ENCODE measurements at regions not wholly inside any gene's neighbourhood (a gene's known extent, or its start where the extent isn't known, plus 50 kb on each side); places are given as distances from the start of the nearest gene placed in this dataset.

DNA sequence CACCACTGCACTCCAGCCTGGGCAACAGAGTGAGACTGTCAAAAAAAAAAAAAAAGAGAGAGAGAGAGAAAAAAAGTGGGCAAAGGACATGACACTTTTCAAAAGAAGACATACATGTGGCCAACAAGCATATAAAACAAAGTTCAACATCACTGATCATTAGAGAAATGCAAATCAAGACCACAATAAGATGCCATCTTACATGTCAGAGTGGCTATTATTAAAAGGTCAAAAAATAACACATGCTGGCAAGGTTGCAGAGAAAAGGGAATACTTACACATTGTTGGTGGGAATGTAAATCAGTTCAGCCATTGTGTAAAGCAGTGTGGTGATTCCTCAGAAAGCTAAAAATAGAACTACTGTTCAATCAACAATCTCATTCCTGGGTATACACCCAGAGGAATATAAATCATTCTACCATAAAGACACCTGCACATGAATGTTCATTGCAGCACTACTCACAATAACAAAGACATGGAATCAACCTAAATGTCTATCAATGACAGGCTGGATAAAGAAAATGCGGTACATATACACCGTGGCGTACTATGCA is 94.9 kb upstream of the TRIM2 start:
- DNase-seq: no peak

DNA sequence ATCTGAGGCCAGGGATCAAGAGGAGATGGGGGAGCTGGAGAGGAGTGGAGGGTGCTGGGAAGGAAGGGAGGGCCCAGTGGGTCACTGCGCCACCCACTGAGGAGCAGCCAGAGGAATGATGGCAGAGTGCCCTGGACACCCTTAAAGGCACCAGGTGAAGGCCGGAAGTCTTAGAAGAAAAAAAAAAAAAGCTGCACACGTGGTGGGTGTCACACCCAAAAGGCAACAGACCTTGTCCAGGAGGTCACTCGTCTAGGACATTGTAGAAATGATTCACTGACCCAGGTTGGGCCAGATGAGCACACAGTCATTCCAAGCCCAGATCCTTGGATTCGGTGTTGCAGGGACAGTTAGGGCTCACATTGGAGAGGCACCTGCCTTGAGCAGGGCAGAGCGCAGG is 93.5 kb upstream of the TRIM2 start:
- DNase-seq: no peak

DNA sequence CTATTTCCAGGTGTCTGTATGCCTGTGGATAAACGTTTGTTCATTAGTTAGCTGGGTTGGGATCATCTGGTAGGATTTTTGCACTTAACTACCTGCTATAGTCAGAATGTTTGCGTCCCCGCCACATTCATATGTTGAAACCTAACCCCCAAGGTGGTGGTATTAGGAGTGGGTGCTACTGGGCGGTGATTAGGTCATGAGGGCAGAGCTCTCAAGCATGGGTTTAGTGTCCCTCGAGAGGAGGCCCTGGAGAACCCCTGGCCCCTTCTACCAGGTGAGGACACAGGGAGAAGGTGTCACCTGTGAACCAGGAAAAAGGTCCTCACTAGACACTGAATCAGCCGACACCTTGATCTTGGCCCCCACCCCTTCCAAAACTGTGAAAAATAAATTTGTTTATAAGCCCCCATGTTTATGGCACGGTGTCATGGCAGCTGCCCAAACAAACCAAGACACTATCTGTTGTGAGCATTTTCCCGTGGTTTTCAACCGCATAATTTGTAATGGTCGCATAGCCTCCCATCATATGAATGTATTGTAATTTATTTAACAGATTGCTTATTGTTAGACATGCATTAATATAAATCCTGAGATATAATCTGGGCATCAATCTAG is 92.7 kb upstream of the TRIM2 start:
- no peak for DNase-seq

DNA sequence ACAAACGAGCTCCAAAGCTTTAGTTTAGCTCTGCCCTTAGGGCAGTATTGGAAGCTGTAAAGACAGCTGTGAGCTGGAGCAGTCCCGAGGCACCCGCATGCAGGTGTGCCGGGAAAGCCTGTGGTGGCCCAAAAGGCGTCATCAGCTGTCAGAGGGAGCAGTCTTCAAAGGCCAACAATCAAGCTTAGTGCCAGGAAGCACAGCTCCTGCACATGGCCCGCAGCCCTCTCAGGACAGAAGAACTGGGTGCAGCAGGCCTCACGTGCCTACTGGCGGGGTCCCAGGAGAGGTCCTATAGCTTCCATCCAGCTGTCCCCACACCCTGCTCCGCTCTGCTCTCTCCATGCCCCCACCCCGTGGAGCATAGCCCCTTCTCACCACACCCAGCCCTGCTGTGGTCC is 92.2 kb upstream of the TRIM2 start:
- no peak for DNase-seq

DNA sequence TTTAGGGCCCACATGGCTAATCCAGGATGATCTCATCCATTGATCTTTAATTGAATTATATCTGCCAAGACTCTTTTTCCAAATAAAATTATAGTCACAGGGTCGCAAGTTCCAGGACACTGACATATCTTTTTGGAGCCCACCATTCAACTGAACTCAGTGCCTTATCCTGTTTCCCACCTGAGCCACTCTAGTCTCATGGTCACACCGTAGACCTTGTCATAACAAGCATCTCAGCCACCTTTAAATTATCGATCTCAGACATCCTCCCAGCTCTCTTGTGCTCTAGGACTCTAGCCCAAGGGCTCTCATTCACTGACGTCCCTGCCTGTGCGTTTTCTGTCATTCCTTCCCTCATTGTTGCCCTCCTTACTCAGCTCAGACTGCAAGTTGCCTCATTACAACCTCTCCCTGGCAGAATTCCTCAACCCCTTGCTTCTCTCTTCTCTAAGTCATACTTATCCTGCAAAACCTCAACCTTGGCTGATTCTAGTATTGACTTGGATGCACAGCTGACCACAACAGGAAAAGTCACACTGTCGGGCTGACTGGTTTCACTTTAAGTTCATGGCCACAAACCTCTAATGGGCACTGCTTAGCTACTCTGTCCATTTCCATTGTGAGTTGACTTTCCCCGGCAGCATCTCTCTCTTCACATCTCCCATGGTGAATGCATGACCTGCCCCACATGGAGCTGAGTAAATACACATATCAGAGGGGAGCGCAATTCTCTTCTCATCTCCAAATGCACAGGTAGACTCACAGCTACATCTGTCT is 91.0 kb upstream of the TRIM2 start:
- peak; percentile 56 for DNase-seq

DNA sequence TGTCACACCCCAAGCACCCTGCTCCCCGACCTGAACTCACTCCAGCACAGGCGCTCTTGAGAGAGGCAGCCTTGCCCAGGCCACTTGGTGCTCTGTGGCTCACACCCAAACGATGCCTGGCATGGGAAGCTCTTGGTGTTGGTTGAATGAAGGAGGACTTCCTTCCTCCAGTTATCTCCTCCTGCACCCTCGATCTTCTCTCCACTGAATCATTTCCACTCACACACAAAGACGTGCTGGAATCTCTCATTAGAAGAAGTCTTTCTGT is 90.5 kb upstream of the TRIM2 start:
- no peak for DNase-seq

DNA sequence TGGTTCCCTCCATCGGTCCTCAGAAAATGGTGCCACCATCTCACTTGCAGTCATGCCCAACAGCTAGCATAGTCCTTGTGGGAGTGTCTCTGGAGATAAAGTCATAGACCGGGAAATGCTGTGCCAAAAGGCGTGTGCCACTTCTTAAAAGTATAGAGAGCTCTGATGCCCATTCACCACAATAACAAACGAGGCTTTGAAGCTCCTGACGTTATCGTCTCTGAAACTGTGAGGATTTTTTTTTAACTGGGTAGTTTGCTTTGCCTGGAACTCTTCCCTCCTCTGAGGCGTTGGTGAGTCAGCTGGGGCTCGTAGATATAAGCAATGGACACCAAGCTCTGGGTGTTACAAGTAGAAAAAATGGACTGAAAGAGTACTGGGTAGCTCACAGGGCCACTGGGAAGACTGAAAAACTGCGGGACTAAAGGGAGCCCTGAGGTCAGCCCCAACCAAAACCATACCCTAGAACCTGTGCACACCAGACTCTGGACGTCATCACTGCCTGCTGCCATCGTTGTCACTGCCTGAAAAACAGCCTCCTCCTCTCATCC is 89.4 kb upstream of the TRIM2 start:
- peak; percentile 52 for DNase-seq

DNA sequence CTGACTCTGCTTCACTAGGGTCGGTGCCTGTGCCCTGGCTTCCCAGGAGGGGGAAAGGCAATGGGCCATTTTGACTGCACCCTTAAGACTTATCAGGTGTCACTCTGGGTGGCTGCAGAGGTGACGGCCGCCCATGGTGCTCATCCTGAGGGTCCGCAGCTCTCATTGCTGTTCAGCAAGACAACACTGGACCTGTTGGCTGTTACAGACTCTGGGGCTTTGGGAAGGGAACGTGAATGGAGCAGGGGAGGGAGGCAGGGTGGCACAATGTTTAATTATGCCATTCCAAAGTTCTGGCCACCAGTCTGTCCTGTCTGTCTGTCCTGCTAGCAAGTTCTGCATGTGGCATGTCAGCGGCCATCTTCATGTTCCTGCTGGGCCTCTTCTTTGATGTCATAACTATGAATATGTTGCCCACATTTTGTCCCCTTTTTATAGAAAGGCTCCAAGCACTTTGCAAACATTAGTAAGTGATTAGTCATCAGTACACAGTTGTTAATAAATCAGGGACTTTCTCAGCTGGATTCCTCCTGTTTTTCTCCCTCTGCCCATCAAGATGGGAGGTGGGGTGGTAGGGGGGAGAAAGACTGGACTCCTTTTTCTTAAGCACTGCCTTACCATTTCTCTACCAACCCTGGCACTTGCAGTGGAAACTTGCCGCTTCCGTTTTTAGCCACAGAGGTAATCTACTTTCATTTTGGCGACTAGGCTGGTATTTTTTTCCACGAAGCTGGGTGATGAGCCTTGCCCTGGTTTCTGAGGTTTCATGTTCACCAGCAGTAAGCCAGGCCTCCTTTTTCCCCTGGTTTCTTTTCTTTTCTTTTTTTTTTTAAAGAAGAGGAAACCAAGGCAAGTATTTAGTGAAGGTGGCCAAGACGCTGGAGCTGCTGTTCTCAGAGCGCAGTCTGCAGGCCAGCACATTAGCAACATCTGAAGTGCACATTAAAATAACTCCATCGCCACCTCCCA is 88.6 kb upstream of the TRIM2 start:
- DNase-seq: peak; percentile 80

DNA sequence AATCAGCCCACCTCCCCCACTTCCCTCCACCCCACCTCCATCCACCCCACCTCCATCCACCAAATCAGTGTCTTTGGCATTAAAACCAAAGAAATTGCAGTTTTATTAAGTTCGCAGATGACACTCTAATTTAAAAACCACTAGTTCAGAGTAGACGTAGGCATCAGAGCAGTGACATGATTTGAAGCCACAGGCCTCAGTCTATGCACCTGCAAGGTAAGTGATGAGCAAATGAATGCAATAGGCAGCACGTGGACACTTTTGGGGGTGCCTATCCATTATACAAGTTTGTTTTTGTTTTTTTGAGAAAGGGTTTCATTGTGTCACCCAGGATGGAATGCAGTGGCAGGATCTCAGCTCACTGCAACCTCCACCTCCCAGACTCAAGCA is 88.0 kb upstream of the TRIM2 start:
- no peak for DNase-seq

DNA sequence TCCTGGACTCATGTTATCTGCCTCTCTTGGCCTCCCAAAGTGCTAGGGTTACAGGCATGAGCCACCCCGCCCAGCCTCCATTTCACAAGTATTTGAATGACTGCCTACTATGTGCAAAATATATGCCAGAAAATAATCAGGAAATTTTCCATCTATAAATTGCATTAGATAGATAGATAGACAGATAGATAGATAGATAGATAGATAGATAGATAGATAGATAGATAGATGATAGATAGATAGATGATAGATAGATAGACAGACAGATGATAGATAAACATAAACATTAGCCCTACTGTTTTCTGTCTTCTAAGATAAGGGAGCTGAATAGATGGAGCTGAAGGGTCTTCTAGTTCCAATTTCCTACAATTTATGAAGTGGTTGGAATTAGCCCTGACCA is 87.4 kb upstream of the TRIM2 start:
- DNase-seq: no peak

DNA sequence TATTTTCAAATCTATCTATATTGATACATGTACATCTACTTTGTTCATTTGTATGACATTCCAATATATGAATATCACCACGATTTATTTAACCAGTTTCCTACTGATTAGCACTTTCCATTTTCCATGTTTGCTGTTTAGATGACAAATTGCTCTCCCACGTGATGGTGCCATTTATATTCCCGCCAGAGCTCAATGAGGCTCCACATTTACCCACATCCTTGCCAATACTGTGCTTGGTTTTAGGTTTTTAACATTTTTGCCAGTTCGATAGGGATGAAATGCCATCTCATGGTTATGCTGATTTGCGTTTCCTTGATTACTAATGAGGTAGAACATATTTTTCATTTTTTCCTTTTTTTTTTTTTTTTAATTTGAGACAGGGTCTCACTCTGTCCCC is 86.7 kb upstream of the TRIM2 start:
- DNase-seq: no peak

DNA sequence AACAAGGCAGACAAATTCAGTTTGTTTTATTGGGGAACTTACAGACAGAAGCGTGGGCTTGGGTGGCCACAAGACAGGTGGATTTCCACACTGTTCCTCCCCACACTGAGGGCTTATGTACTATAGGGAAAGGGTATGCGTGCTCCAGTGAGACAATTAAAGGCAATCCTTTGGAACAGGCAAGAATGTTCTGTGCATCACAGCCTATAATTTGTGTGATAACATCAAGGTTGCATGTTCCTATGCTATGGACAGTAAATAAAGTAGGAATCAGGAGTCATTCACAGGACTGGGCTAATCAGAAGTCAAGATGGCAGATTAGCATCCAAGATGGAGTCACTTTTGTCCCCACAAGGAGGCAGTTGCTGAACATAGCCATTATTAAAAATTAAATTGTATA is 84.6 kb upstream of the TRIM2 start:
- DNase-seq: no peak

DNA sequence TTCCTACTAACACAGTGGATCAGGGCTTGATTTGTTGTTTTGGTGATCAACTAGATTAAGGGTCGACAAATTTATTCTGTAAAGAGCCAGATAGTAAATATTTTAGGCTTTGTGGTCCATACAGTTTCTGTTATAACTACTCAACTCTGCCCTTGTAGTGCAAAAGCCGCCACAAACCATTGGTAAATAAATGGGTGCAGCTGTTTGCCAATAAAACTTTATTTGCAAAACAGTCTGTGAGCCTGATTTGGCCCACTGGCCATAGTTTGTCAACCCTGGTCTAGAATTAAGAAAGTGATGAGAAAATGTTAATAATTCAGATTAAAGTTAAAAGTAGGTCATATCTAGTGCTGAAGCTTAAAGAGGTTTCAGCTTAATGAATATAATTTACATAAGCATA is 84.0 kb upstream of the TRIM2 start:
- no peak for DNase-seq

DNA sequence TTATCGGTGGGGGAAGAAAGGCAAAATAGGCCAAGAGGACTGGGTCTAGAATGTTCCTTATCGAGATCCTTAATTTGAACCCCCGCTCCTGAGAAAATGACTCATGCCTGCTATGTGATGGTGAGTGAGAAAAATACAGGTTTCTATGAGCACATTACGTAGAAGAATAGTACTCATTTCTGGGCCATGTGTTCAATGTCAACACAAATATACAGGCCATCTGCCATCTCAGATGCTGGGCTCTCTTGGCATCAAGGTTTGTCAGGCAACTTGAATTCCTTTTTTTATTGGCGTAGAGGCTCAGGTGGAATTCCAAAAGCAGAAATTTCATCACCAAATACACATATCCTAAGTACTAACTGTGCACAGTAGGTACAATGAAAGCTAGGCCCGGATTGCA is 81.4 kb upstream of the TRIM2 start:
- no peak for DNase-seq

DNA sequence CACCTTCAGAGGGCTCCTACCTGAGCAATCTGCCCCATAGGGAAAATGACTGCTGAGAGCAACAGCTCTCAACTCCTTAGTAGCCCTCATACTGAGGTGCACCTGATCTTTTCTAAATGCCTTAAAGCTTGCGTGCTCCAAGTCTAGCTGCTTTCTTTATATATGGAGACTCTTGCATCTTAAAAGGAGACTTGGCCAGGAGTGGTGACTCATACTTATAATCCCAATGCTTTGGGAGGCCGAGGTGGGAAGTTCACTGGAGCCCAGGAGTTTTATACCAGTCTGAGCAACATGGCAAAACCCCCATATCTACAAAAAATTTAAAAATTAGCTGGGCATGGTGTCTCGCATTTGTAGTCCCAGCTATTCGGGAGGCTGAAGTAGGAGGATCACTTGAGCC is 78.1 kb upstream of the TRIM2 start:
- peak; percentile 42 for DNase-seq

DNA sequence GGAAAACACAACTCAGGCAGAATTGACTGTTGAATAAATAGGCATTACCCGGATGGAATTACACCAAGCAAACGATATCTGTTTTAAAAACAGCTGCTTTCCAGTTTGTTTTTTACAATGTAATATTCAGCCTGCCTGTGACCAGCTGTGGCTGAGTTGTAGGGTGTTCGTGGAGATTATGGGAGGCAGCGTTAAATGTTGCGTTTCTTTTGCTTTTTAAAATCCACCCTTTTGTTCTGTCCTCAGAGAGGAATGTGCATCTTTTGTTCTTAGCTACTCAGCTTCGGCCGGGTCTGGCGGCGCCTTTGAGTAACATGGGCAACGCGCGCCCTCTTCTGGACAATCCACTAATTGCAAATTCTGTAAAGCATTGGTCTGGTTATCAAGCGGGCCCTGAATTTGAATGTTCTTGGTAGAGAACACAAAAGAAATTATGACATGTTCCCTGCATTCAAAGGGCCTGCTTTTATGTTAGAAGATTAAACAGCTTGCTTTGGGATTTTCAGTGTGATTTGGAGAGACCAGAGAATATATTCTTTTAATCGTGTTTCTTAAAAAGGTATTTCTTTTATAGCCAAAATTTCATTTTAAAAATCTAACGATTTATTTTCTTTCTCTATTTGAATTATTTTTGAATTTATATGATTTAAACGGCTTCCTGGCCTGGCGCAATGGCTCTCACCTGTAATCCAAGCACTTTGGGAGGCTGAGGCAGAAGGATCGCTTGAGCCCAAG is 76.3 kb upstream of the TRIM2 start:
- DNase-seq: peak; percentile 82

DNA sequence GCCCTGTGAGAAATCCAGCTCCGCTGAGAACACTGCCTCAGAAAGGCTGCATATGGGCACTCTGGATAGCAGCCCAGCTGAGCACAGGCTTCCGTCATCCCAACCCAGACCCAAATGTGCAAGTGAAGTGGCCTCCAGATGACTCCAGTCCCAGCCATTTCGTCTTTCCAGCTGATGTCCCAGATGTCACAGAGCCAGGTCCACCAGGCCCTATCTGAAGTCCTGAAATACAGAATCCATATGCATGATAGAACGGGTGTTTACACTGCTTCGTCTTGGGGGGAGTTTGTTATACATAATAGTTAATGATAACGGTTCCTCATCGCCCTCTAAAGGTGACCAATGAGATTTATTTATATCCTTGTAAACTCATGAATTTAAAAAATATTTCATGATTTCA is 72.6 kb upstream of the TRIM2 start:
- no peak for DNase-seq

DNA sequence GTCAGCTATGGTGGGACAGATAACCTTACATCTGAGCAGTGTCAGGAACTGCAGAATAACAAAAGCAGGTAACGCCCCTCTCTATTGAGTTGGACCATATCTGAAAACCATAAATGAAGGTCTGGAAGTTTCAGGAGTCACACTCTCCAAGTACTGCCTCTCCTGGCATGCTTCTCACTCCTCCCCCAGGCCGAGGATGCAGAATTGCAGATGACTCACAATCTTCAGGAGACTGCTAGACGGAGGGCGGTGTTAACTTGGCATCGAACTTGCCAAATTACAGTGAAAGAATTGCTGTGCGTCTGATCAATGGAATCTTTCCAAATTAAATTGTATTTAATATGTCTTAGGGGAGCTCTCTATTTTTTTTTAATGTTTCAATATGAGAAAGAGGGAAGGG is 67.1 kb upstream of the TRIM2 start:
- DNase-seq: peak; percentile 93

DNA sequence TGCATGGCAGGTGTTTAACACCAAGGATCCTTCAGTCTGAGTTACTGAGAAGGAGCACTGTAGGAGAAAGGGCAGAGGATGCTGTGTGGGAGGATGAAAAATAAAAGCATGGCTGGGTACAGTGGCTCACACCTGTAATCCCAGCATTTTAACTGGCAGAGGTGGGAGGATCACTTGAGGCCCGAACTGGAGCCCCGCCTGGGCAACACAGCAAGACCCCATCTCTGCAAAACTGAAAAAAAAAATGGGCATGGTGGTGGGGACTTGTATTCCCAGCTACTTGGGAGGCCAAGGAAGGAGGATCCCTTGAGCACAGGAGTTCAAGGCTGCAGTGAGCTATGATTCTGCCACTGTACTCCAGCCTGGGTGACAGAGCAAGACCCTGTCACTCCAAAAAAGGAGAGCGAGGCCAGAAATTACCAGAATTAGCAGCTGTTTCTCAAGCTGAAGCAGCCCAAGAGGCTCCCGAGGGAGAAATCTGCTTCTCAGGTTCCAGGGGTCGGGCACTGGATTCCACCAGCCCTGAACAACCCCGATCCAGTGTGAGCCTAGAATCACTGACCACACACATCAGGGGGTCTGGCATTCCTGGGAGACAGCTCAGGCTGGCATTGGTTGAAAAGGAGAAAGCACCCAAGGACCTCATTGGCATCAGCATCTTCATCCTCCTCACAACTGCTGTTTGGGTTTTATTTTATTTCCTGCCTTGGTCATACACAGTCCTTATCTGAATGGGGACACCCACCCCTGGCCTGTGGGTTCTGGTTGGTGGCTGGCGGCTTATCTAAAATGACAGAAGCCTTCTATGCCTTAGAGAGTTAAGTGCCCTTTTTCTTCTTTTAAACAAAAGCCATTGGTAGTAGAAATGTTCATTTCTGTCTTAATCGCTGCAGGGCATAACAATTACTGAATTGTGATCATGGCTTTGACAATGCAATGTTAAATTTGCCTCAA is 66.3 kb upstream of the TRIM2 start:
- DNase-seq: no peak

DNA sequence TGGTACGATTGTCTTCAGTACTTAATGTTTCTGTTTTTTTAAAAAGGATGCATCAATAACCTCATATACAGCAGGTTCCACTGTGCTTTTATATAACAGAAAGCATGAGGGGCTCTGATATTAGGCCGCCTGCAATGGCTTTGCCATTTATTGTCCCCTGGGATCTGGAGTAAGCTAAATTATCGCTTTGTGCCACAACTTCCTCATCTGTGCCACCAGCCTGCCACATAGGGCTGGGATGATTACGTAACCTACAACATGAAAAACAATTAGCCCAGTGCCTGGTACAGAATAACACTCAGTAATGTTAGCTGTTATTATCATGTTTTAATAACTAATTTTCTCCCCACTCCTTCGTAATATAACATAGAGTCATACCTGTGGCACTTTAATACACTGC is 65.5 kb upstream of the TRIM2 start:
- DNase-seq: no peak

DNA sequence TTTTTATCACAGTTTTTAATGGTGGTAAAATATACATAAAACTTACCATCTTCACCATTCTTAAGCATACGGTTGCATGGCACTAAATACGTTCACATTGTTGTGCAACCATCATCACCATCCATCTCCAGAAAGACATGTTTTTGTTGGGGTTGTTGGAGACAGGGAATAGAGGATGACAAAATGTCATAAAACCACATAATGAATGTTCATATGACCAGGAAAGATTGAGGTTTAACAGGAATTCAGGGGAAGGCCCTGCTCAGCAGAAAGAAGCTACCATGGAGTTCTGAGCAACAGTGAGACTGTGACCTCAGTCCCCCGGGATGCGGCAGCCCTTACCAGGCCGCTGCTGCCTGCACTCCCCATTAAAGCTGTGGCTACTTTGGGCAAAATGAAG is 63.9 kb upstream of the TRIM2 start:
- peak; percentile 79 for DNase-seq

DNA sequence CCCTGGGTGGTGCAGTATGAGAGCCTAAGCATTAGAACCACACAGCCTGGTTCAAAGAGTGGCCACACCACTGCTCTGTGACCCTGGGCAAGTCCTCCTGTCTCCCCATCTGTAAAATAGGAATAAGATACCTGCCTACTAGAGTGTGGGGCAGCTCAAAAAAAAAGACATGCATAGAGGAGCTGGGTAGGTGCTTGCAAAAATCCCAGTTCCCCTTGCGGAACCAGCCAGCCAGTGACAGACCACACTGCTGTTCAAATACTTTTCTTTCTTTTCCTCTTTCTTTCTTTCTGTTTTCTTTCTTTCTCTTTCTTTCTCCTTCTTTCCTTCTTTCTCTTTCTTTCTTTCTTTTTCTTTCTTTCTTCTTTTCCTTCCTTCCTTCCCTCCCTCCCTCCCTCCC is 63.0 kb upstream of the TRIM2 start:
- no peak for DNase-seq

Measured in fibroblast of upper back skin (primary cell).